ENCODE measurements at regions not wholly inside any gene's neighbourhood (a gene's known extent, or its start where the extent isn't known, plus 50 kb on each side); places are given as distances from the start of the nearest gene placed in this dataset.

- no peak for TF ChIP-seq EP300 (IDR thresholded peaks at IDR 0.05; ENCODE audit: borderline replicate concordance in 1 of 2, control insufficient read depth in 1 of 2, low read depth in 2 of 2, low read length in 2 of 2)
- TF ChIP-seq JUND (IDR thresholded peaks at IDR 0.05; ENCODE audit: low read depth, low read length): no peak
- no peak for TF ChIP-seq POLR2A (IDR thresholded peaks at IDR 0.05; ENCODE audit: low read depth, low read length)
These were observed 147.2 kb upstream of the HNMT start for GRCh38 chr2:137817058-137817457.
